B cell (primary cell): ENCODE measurements at regions not wholly inside any gene's neighbourhood (a gene's known extent, or its start where the extent isn't known, plus 50 kb on each side); places are given as distances from the start of the nearest gene placed in this dataset.

Experiments
- ATAC-seq: fragments of 200-7000 bp; cut with Tn5 transposase; one replicate; pipeline ENCODE4 v1.10.0; 2021; ENCODE audit warnings: low read depth, mild to moderate bottlenecking, moderate number of reproducible peaks, moderate library complexity
- CTCF ChIA-PET: fragments of 350-600 bp; sonication (Branson Sonifier 250); formaldehyde crosslinking; loops from one replicate; lab custom pipeline; 2021; ENCODE audit warnings: antibody characterized with exemption, inconsistent platforms; lab: Charles Lee
- POLR2A ChIA-PET: fragments of 350-600 bp; sonication (Branson Sonifier 250); formaldehyde crosslinking; loops from one replicate; lab custom pipeline; 2021; ENCODE audit warnings: antibody characterized with exemption; lab: Charles Lee
- DNase-seq: peaks from one replicate; pipeline ENCODE4 v3.0.0; 2013
- H2AFZ ChIP-seq: 2 replicates; pipeline ENCODE4 v1.6.1; 2012; ENCODE audit warnings: mild to moderate bottlenecking, low read depth, low read length; ENCODE audit not compliant: insufficient read depth, poor library complexity, severe bottlenecking
- H3K27ac ChIP-seq, 2 donors: 1 replicate in 1 of 2; 2 replicates in 1 of 2; pipeline ENCODE4 v1.5.1; 2012 to 2013; ENCODE audit warnings: low read length in 2 of 2, mild to moderate bottlenecking in 2 of 2, moderate library complexity in 1 of 2
- H3K27me3 ChIP-seq, 4 experiments: fragments of 200-600 bp in 1 of 4; sonication (generic) in 1 of 4; replicated peaks in 1 of 4; 1 replicate in 2 of 4; 2 replicates in 2 of 4; pipeline versions ENCODE4 v1.6.1 to v1.7.0; 2013 to 2016; ENCODE audit warnings: low read length in 3 of 4, mild to moderate bottlenecking in 2 of 4, mixed read lengths in 1 of 4, moderate library complexity in 1 of 4; ENCODE audit not compliant: insufficient read depth in 4 of 4, control insufficient read depth in 3 of 4; ENCODE audit errors: control extremely low read depth in 1 of 4
- H3K36me3 ChIP-seq, 2 experiments: replicated peaks in 1 of 2; 1 replicate in 1 of 2; 2 replicates in 1 of 2; pipeline versions ENCODE4 v1.6.1 to v1.7.1; 2013; ENCODE audit warnings: low read length in 1 of 2; ENCODE audit not compliant: insufficient read depth in 2 of 2, control insufficient read depth in 1 of 2; ENCODE audit errors: control extremely low read depth in 1 of 2, extremely low read depth in 1 of 2
- H3K4me1 ChIP-seq, 2 donors: fragments of 200-600 bp in 1 of 2; sonication (generic) in 1 of 2; 1 replicate in 1 of 2; 2 replicates in 1 of 2; pipeline versions ENCODE4 v1.5.1 to v1.6.1; 2013 to 2017; ENCODE audit warnings: low read length in 2 of 2; ENCODE audit not compliant: control insufficient read depth in 2 of 2, insufficient read depth in 2 of 2
- H3K4me2 ChIP-seq: replicated peaks from 2 replicates; pipeline ENCODE3; 2012; ENCODE audit warnings: mild to moderate bottlenecking, low read depth, low read length; ENCODE audit not compliant: poor library complexity, severe bottlenecking
- H3K4me3 ChIP-seq, 5 experiments: fragments of 200-600 bp in 1 of 5; sonication (generic) in 1 of 5; 1 replicate in 3 of 5; 2 replicates in 2 of 5; pipeline versions ENCODE4 v1.5.1 to v1.7.0; 2011 to 2016; ENCODE audit warnings: low read length in 4 of 5, mild to moderate bottlenecking in 4 of 5, low read depth in 2 of 5, control low read depth in 1 of 5, moderate library complexity in 1 of 5; ENCODE audit not compliant: insufficient read depth in 1 of 5; ENCODE audit errors: control extremely low read depth in 1 of 5, extremely low read depth in 1 of 5
- H3K79me2 ChIP-seq: fragments of 200-600 bp; sonication (generic); one replicate; pipeline ENCODE4 v1.6.0; 2016; ENCODE audit warnings: low read length; ENCODE audit not compliant: control insufficient read depth, insufficient read depth
- H3K9ac ChIP-seq: fragments of 200-600 bp; sonication (generic); 2 replicates; pipeline ENCODE4 v1.6.1; 2017; ENCODE audit warnings: mild to moderate bottlenecking, low read length, moderate library complexity
- H3K9me3 ChIP-seq, 3 donors: one replicate each; pipeline versions ENCODE4 v1.6.1 to v1.7.1; 2013; ENCODE audit warnings: low read length in 2 of 3; ENCODE audit not compliant: control insufficient read depth in 2 of 3, insufficient read depth in 1 of 3; ENCODE audit errors: control extremely low read depth in 1 of 3
- H4K20me1 ChIP-seq: 2 replicates; pipeline ENCODE4 v1.6.0; 2012; ENCODE audit warnings: mild to moderate bottlenecking, low read length; ENCODE audit not compliant: insufficient read depth, control insufficient read depth, poor library complexity, severe bottlenecking
- H3K27ac Mint-ChIP-seq: one replicate; pipeline ENCODE4 v1.8.0; 2021; ENCODE audit warnings: mixed read lengths
- H3K27me3 Mint-ChIP-seq: one replicate; pipeline ENCODE4 v1.8.0; 2021; ENCODE audit warnings: mixed read lengths
- H3K4me1 Mint-ChIP-seq: one replicate; pipeline ENCODE4 v1.8.0; 2021; ENCODE audit warnings: mixed read lengths
- H3K4me3 Mint-ChIP-seq: one replicate; pipeline ENCODE4 v1.8.0; 2021; ENCODE audit warnings: mixed read lengths
- H3K9me3 Mint-ChIP-seq: one replicate; pipeline ENCODE4 v1.8.0; 2022; ENCODE audit warnings: mixed read lengths; ENCODE audit not compliant: insufficient read depth
- CTCF ChIP-seq: fragments of 200-600 bp; IDR thresholded peaks from one replicate; pipeline ENCODE4 v1.8.0; 2022; ENCODE audit warnings: antibody characterized with exemption, mild to moderate bottlenecking
- EZH2 ChIP-seq: IDR thresholded peaks from 2 replicates; pipeline ENCODE4 v1.6.1; 2012; ENCODE audit warnings: borderline replicate concordance, low read depth, mild to moderate bottlenecking, moderate library complexity, low read length; ENCODE audit not compliant: insufficient read depth, poor library complexity, severe bottlenecking
- WGBS: methylation state at CpG from one replicate; pipeline ENCODE4 v1.1.5; 2013; ENCODE audit warnings: missing lambda C conversion rate; ENCODE audit not compliant: insufficient coverage; 5-methylcytosine and 5-hydroxymethylcytosine counted together
- intact Hi-C: fragments of 100-400 bp; cut with micrococcal nuclease; formaldehyde crosslinking; loops from one replicate; pipeline ENCODE4 v1.10.0; 2022

GRCh38 chrX:125895518-125895917, 270.6 kb downstream of the DCAF12L2 start:
- H3K4me3 Mint-ChIP-seq, result no peak overlapping the region
- WGBS, result no CpG with 5 or more reads among the region's 3 CpGs
- no peak overlapping the region for H2AFZ ChIP-seq
- no peak overlapping the region for H3K4me3 ChIP-seq
- ATAC-seq (no peak), DNase-seq (no peak)
- ChIA-PET POLR2A (no interaction called here), CTCF (no interaction called here)
- no peaks in the 10 kb centered on the region for H3K9me3 ChIP-seq
- H3K9ac ChIP-seq, result no peak overlapping the region
- no peak overlapping the region for H3K27ac Mint-ChIP-seq
- no peaks in the 10 kb centered on the region for H4K20me1 ChIP-seq
- TF ChIP-seq CTCF (no peak), EZH2 (no peak)
- H3K27me3 Mint-ChIP-seq, result no peaks in the 10 kb centered on the region
- no peaks in the 10 kb centered on the region for H3K4me1 Mint-ChIP-seq
- no peak overlapping the region for H3K27ac ChIP-seq
- no peaks in the 10 kb centered on the region for H3K27me3 ChIP-seq
- no peaks in the 10 kb centered on the region for H3K4me1 ChIP-seq
- intact Hi-C loops, result no loop called here
- no peaks in the 10 kb centered on the region for H3K36me3 ChIP-seq
- peaks cover 2% of the 10 kb centered on the region for H3K9me3 Mint-ChIP-seq
- no peaks in the 10 kb centered on the region for H3K79me2 ChIP-seq
- H3K4me2 ChIP-seq, result no peak overlapping the region

GRCh38 chrX:125926295-125926694, 239.8 kb downstream of the DCAF12L2 start:
- no peak for TF ChIP-seq CTCF
- TF ChIP-seq EZH2, result no peak
- Mint-ChIP-seq H3K4me1 (no peaks in the 10 kb centered on the region), H3K4me3 (no peak overlapping the region), H3K9me3 (no peaks in the 10 kb centered on the region), H3K27ac (no peak overlapping the region), H3K27me3 (no peaks in the 10 kb centered on the region)
- no peak overlapping the region for H3K4me3 ChIP-seq
- H4K20me1 ChIP-seq, result no peaks in the 10 kb centered on the region
- H3K27ac ChIP-seq, result no peak overlapping the region
- intact Hi-C loops, result no loop called here
- no peak overlapping the region for H3K9ac ChIP-seq
- no peaks in the 10 kb centered on the region for H3K4me1 ChIP-seq
- no peak for DNase-seq
- ATAC-seq, result no peak
- H3K36me3 ChIP-seq, result no peaks in the 10 kb centered on the region
- H3K9me3 ChIP-seq, result peaks cover 0 to 4% (median 0%) of the 10 kb centered on the region in 3 donors
- H3K27me3 ChIP-seq, result no peaks in the 10 kb centered on the region
- no peak overlapping the region for H2AFZ ChIP-seq
- ChIA-PET CTCF (no interaction called here), POLR2A (no interaction called here)
- no peak overlapping the region for H3K4me2 ChIP-seq
- no CpG with 5 or more reads among the region's 4 CpGs for WGBS
- H3K79me2 ChIP-seq, result no peaks in the 10 kb centered on the region
